CD4-positive, alpha-beta T cell treated with Interleukin-10 for 1 hour (primary cell): ENCODE measurements at regions not wholly inside any gene's neighbourhood (a gene's known extent, or its start where the extent isn't known, plus 50 kb on each side); places are given as distances from the start of the nearest gene placed in this dataset.

ENCODE experiments used
- DNase-seq: peaks from one replicate; pipeline ENCODE4 v3.0.0-alpha.2; 2020

DNA sequence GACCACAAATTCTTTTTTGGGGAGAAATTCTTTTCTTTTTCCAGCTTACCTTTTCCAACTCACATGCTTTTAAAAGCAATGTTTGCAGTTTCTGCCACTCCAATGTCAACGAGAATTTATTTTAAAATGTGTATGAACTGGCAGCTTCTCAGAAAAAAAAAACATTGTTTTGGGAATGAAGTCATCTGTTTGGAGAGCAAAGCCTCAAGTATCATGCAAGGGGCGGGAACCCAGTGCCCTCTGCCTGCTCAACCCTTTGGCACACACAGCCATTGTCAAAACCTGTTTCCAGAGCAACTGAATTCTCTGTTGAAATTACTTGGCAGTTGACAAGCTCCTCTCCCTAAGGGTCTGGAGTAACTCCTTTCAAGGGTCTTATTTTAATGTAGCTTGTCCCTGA is 128.5 kb downstream of the QPCT start:
- no peak for DNase-seq

GRCh38 chr2:37476411-37476810 is 132.0 kb downstream of the QPCT start:
- DNase-seq = no peak

DNA sequence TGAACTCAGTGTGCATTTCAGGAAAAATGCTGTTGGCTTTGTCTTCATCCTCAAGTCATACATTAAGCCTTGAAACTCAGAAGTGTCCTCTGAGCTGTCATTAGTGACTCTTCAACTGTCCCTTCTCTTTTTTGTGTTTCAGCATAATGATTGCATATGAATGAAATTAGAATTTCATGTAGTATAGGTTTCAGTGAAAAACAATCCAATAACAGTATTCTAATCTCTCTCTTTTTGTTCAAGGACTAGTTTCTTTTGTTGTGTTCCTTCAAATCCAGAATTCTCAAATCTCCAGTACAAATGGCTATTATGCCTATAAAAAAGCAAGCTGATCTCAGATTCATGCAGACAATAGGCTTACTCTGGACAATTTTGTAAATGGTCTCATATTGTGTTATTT is 133.5 kb downstream of the QPCT start:
- no peak for DNase-seq

DNA sequence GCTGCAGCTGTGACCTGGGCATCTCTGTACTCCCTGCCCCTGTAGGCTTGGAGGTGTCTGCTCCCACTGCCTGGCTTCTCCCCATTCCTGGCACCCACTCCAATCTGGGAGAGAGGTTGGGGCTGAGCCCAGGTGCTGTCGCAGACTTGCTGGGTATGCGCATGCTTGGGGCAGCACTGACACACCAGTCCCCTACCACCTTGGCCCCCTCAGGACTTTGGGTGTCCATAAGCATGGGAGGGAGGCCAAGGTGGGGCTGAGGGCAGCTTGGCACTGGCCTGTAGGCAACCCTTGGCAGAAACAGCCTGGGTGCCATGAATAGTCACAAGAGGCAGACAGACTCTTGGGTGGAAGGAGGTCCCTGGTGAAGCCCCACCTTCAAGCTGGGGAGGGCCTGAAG is 136.8 kb downstream of the QPCT start:
- DNase-seq = no peak

GRCh38 chr2:37489041-37489456 is 144.6 kb downstream of the QPCT start:
- no peak for DNase-seq

DNA sequence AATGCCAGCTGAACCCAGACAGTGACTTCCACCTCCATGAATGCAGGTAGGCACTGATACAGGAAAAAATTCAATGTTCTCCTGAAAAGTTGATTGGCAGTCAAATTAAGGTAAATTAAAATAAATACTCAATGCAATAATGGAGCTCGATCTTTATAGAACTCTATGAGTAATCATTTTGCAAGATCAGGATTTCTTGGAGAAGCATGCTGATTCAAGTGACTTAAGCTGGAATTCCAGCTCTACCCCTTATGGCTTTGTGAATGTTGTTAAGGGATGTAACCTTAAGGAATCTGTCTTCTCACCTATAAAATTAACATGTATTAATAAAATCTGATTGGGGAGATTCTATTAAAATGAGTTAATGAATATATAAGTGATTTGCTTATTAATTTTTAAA is 145.1 kb downstream of the QPCT start:
- no peak for DNase-seq

DNA sequence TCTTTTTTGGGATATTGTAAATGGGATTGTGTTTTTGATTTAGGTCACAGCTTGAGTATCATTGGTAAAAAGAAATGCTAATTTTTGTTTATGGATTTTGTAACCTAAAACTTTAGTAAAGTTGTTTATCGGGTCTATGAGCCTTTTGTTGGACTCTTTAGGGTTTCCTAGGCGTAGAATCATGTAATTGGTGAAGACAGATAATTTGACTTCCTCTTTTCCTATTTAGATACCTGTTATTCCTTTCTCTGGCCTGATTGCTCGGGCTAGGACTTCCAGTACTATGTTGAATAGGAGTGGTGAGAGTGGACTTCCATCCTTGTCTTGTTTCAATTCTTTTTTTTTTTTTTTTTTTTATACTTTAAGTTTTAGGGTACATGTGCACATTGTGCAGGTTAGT is 149.0 kb downstream of the QPCT start:
- no peak for DNase-seq

DNA sequence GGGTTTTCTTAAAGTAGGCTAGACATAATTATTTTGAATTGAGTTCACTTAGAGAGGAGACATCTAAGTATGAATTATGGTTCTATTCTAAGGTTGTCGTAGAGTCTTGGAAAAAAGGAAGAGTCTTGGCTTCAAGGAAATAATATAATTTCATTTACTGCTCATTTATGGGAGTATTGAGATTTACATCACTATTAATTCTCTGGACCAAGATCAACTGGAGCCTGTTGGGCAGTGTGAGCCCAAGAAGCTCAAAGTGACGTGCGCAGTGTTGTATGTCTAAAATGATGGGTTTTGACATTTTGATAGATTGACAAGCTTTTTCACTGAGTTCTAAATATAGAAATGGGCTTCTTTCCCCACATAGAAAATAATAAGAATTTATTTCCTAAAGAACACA is 154.7 kb downstream of the QPCT start:
- no peak for DNase-seq

DNA sequence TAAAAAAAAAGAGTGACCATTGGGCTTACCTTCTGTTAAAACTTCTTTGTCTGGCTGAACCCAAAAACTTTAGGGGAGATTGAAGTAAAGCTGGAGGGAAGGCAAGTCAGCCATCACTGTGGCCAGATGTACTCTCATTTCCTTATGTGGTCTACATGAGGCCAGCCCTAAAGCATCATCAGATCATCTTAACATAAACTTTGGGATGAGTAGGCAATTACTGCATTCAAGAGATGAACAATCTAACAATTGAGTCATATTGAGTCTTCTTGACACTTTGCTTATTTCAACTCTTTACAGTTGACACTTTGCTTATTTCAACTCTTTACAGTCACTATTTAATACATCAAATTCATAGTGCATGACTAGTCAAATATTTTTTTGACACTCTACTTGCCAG is 155.6 kb downstream of the QPCT start:
- no peak for DNase-seq

DNA sequence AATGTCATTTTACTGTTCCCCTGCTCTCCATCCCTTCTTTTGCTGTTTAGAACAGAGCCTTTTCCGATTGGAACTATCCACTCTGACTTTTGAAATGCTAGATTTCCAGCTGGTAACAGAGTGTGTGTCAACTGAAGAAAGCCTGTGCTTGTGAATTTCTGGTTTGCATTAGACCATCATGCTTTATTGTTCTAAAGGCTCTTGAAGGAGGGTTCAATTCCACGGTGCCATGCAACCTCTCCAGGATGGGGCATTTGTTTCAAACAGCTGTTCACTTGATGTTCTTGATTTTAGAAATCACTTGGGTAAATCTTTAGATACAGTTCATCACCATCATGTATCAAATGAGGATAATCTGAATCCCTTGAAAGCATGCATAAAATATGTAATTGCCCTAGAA is 156.7 kb downstream of the QPCT start:
- no peak for DNase-seq

- no peak for DNase-seq
Measured at GRCh38 chr2:37506407-37507050, 162.1 kb downstream of the QPCT start.

GRCh38 chr2:37507051-37507410 is 162.6 kb downstream of the QPCT start:
- DNase-seq = no peak

DNA sequence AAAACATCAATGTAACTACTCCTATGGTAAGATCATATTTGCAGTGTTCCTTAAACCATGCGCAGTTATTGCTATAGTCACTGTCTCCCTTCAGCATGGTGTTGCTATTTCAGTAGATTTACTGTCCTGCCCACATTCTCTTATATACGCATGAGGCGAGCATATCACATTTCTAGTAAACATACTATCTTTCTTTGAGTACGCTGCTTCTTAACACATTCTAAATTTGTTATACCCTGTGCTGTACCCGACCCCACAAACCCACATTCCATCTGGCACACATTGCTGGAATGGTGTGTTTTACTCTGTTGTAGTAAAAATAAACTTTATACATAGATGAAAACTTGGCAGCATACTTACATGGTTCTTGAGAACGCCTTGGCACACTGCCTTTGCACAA is 163.3 kb downstream of the QPCT start:
- no peak for DNase-seq

GRCh38 chr2:37512971-37513370 is 158.5 kb downstream of the CDC42EP3 start:
- no peak for DNase-seq

GRCh38 chr2:37523814-37524362 is 147.6 kb downstream of the CDC42EP3 start:
- no peak for DNase-seq

- DNase-seq = no peak
Measured at GRCh38 chr2:37526323-37526722, 145.1 kb downstream of the CDC42EP3 start.

GRCh38 chr2:37526856-37527255 is 144.6 kb downstream of the CDC42EP3 start:
- no peak for DNase-seq

DNA sequence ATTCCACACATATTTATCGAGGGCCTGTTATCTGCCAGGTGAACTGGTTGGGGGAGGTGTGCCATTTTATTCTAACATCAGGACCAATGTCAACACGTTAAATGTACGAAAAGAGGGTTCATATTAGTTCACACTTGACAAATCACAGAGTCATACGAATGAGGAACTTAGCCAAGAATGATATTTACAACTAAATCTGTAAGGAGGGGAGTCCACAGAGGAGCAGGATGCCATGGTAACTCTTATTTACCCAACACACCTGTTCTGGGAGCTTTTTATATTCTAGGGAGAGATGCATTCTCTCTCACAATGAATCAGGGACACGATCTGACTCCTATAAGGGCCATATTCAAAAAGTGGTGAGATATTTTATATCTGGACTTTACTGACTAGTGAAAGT is 144.1 kb downstream of the CDC42EP3 start:
- DNase-seq = no peak

- no peak for DNase-seq
Measured at GRCh38 chr2:37529830-37530415, 141.5 kb downstream of the CDC42EP3 start.

DNA sequence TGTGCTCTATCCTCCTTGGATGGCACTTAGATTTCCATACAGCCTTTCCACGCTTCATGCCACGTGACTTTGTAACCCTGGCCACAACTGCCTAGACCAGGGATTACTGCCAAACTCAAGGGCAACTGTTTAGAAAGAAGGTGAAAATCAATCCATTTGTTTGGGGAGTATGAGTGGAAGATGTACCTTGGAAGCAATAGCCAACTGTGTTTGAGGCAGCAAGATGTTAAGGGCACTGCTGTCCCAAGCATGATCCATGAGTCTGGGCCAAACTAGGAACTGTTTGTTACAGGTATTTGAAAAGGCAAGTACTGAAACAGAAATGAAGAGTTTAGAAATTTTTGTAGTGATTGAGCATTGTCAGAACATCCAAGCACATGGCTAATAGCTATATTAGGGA is 138.9 kb downstream of the CDC42EP3 start:
- DNase-seq = no peak

GRCh38 chr2:37537316-37537715 is 134.1 kb downstream of the CDC42EP3 start:
- no peak for DNase-seq

GRCh38 chr2:37541516-37541915 is 129.9 kb downstream of the CDC42EP3 start:
- no peak for DNase-seq

DNA sequence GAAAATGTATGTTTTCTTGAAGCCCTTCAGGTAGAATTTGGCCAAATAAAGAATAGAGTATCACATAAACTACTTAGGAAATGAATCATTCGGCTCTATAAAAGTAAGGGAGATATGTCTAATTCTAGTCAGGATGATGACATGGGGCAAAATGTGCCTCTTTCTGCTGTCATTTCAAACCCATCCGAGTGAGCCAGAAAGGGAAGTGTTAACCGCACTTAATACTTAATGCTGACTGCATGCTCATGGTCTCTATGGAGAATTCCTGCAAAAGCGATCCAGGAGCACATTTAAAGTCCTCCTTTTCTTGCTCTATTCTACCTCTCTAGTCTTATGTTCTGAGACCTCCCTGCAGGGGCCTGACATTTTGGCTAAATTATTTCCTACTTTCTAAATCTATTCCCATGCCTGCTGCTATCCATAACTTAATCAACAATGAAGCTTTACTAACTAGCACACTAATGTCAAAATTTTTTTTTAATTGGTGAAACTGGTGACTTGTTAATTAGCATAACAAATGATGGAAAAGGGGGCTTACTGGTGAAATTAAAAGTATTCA is 127.4 kb downstream of the CDC42EP3 start:
- no peak for DNase-seq

DNA sequence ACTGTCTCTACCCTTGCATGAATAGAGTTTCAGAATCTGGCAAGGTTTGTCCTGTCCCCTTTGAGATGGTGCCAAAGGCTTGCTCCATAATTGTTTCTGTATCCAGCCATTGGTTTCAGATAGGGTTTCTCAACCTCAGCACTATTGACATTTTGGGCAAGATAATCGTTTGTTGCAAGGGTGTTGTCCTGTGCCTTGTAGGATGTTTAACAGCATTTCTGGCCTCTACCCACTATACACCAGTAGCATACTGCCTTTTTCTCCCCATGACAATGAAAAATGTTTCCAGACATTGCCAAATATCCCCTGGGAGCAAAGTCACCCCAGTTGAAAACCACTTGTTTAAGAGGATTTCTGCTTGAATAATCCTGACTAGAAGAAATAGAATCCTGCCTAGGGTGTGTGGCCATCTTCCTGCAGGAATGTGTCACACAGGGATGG is 126.8 kb downstream of the CDC42EP3 start:
- DNase-seq = no peak

GRCh38 chr2:37549598-37549997 is 121.8 kb downstream of the CDC42EP3 start:
- no peak for DNase-seq
